WTC11 (cell line): ENCODE measurements at regions not wholly inside any gene's neighbourhood (a gene's known extent, or its start where the extent isn't known, plus 50 kb on each side); places are given as distances from the start of the nearest gene placed in this dataset.

Experiments
- PRDM15 ChIP-seq: sonication (generic); formaldehyde crosslinking; IDR thresholded peaks from 2 replicates; pipeline ENCODE4 v1.8.0; 2022; ENCODE audit warnings: missing genetic modification reagents
- ZNF281 ChIP-seq: sonication (generic); formaldehyde crosslinking; IDR thresholded peaks from 2 replicates; pipeline ENCODE4 v1.8.0; 2023; ENCODE audit warnings: mild to moderate bottlenecking, missing genetic modification reagents
- TF ChIP-seq, protein P1 (sequence below): fragments of 200-600 bp; IDR thresholded peaks from 2 replicates; pipeline ENCODE4 v1.8.0; 2022; ENCODE audit warnings: antibody characterized with exemption

GRCh38 chr22:44392446-44392921 lies 79.7 kb upstream of the SHISAL1 start:
- TF ChIP-seq PRDM15 (CRISPR knock-in tag) (no peak), ZNF281 (CRISPR knock-in tag) (no peak)
- TF ChIP-seq, protein P1, sequence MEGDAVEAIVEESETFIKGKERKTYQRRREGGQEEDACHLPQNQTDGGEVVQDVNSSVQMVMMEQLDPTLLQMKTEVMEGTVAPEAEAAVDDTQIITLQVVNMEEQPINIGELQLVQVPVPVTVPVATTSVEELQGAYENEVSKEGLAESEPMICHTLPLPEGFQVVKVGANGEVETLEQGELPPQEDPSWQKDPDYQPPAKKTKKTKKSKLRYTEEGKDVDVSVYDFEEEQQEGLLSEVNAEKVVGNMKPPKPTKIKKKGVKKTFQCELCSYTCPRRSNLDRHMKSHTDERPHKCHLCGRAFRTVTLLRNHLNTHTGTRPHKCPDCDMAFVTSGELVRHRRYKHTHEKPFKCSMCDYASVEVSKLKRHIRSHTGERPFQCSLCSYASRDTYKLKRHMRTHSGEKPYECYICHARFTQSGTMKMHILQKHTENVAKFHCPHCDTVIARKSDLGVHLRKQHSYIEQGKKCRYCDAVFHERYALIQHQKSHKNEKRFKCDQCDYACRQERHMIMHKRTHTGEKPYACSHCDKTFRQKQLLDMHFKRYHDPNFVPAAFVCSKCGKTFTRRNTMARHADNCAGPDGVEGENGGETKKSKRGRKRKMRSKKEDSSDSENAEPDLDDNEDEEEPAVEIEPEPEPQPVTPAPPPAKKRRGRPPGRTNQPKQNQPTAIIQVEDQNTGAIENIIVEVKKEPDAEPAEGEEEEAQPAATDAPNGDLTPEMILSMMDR = no peak
